ENCODE measurements at regions not wholly inside any gene's neighbourhood (a gene's known extent, or its start where the extent isn't known, plus 50 kb on each side); places are given as distances from the start of the nearest gene placed in this dataset.

DNA sequence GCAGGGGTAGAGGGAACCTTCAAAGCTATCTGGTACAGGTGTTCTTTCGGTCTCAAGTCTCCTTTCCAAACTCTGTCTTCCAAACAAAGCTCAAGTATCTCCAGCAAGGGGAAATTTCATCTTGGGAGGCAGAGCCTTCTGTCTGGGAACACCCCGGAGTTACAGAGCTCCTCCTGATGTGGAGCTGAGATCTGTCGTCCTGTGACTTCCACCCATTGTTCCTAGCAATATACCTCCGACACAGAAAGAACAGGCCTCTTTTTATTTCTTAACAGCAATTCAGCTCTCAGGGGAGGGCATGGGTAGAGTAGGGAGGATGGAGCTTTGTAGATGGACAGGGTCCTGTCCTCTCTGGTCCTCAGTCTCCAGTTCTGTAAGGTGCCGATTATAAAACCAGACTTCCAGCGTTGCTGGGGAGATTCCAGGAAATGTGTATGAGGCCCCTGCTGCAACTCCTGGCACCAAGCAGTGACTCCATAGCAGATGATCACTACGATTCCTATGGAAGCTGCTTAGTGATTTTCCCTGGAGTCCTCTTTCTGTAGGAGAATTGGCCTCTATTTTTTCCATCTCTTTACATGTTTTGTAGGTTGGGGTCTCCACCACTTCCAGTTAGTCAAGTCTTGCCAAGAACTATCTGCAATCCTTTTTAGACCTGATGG is 56.0 kb upstream of the ARGLU1 start:
- CTCF ChIA-PET (ENCODE audit: low intra/inter-chr PET ratio) = no interaction called here
- no peak for TF ChIP-seq SP1 (CRISPR knock-in tag; IDR thresholded peaks at IDR 0.05)
- no peak for TF ChIP-seq C11orf30 (IDR thresholded peaks at IDR 0.05; ENCODE audit: low read depth)
- TF ChIP-seq ASH1L (IDR thresholded peaks at IDR 0.05; ENCODE audit: borderline replicate concordance, low read depth, partially characterized antibody) = no peak
- TF ChIP-seq ZC3H11A (IDR thresholded peaks at IDR 0.05; ENCODE audit: low read depth, low read length) = no peak
- no peak for TF ChIP-seq AFF4 (CRISPR knock-in tag; IDR thresholded peaks at IDR 0.05)
- TF ChIP-seq, protein P1, sequence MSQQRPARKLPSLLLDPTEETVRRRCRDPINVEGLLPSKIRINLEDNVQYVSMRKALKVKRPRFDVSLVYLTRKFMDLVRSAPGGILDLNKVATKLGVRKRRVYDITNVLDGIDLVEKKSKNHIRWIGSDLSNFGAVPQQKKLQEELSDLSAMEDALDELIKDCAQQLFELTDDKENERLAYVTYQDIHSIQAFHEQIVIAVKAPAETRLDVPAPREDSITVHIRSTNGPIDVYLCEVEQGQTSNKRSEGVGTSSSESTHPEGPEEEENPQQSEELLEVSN (IDR thresholded peaks at IDR 0.05; ENCODE audit: borderline replicate concordance in 1 of 2, extremely low read depth in 1 of 2, insufficient read depth in 1 of 2, insufficient read length in 1 of 2, low read depth in 1 of 2, low read length in 1 of 2, poor library complexity in 1 of 2, severe bottlenecking in 1 of 2) = no peak
- TF ChIP-seq POLR2A (conservative IDR thresholded peaks at IDR 0.05) = no peak
- TF ChIP-seq ESRRB (CRISPR knock-in tag; IDR thresholded peaks at IDR 0.05; ENCODE audit: borderline replicate concordance) = no peak
- TF ChIP-seq, protein P2, sequence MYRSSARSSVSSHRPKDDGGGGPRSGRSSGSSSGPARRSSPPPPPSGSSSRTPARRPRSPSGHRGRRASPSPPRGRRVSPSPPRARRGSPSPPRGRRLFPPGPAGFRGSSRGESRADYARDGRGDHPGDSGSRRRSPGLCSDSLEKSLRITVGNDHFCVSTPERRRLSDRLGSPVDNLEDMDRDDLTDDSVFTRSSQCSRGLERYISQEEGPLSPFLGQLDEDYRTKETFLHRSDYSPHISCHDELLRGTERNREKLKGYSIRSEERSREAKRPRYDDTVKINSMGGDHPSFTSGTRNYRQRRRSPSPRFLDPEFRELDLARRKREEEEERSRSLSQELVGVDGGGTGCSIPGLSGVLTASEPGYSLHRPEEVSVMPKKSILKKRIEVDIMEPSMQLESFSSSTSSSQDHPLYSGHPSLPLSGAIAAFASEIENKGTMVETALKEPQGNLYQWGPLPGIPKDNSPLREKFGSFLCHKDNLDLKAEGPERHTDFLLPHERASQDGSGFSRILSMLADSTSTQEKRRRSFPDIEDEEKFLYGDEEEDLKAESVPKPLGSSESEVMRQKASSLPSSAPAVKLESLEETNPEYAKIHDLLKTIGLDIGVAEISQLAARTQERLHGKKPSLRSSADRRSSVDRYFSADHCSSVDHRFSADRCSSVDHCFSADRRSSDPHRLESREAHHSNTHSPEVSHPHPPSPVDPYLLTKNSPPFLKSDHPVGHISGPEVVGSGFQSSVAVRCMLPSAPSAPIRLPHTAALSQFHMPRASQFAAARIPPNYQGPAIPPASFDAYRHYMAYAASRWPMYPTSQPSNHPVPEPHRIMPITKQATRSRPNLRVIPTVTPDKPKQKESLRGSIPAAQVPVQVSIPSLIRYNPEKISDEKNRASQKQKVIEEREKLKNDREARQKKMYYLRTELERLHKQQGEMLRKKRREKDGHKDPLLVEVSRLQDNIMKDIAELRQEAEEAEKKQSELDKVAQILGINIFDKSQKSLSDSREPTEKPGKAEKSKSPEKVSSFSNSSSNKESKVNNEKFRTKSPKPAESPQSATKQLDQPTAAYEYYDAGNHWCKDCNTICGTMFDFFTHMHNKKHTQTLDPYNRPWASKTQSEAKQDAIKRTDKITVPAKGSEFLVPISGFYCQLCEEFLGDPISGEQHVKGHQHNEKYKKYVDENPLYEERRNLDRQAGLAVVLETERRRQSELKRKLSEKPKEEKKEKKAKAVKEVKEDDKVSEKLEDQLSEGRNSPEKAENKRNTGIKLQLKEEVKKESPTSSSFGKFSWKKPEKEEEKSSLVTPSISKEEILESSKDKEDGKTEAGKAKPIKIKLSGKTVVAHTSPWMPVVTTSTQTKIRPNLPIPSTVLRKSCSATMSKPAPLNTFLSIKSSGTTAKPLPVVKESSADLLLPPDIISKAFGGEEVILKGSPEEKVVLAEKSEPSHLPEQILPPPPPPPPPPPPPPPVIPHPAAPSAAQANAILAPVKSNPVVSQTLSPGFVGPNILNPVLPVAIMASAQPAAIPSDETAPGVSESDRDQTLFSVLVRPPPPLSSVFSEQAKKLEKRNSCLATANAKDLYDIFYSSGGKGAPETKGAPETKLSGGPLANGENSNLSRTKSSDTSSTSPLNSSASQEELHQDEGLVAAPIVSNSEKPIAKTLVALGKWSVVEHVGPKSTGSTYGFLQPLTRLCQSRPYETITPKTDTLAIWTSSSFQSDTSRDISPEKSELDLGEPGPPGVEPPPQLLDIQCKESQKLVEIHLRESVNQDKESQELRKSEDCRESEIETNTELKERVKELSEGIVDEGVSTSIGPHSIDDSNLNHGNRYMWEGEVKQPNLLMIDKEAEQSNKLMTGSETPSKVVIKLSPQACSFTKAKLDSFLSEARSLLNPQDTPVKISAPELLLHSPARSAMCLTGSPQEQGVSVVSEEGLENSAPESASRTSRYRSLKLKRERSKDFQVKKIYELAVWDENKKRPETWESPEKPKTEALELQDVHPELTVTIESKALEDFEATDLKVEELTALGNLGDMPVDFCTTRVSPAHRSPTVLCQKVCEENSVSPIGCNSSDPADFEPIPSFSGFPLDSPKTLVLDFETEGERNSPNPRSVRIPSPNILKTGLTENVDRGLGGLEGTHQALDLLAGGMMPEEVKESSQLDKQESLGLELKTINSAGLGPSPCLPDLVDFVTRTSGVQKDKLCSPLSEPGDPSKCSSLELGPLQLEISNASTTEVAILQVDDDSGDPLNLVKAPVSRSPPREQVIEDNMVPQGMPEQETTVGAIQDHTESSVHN (IDR thresholded peaks at IDR 0.05; ENCODE audit: borderline replicate concordance in 1 of 2, low read depth in 1 of 2) = no peak

More for the DNA sequence above, 56.0 kb upstream of the ARGLU1 start:
- FAIRE-seq (no peak), ATAC-seq (no peak), DNase-seq (ENCODE audit: extremely low read depth in 1 of 4, low spot score in 3 of 4) (no peak)
- Histone ChIP-seq H3K4me1 (replicated peaks in 1 of 2; ENCODE audit: control insufficient read depth in 2 of 2, insufficient read depth in 2 of 2, low read length in 2 of 2) (no peaks in the 10 kb centered on the region), H3K9ac (ENCODE audit: insufficient read depth in 1 of 2, low read depth in 2 of 2, low read length in 2 of 2) (no peak overlapping the region), H2AFZ (ENCODE audit: low read depth, low read length) (no peak overlapping the region), H3K9me3 (replicated peaks; ENCODE audit: control insufficient read depth, insufficient read depth, low read depth, low read length) (no peaks in the 10 kb centered on the region), H4K20me1 (replicated peaks; ENCODE audit: control insufficient read depth, insufficient read depth, low read length) (no peaks in the 10 kb centered on the region), H3K4me2 (ENCODE audit: insufficient read depth, low read length) (no peak overlapping the region), H3K36me3 (ENCODE audit: control insufficient read depth, insufficient read depth, low read length) (no peaks in the 10 kb centered on the region), H3K9me1 (ENCODE audit: control insufficient read depth, insufficient read depth, low read length) (no peaks in the 10 kb centered on the region), H3K27ac (ENCODE audit: extremely low read depth, low read depth, low read length) (no peak overlapping the region), H3K27me3 (ENCODE audit: control insufficient read depth in 2 of 2, insufficient read depth in 2 of 2, low read length in 2 of 2) (no peaks in the 10 kb centered on the region), H3K4me3 (no peak overlapping the region), H3K79me2 (ENCODE audit: control insufficient read depth, insufficient read depth, low read length) (no peaks in the 10 kb centered on the region)
- intact Hi-C loops (cut with micrococcal nuclease) (no loop called here), in situ Hi-C loops (cut with MboI) (no loop called here)
- POLR2A ChIA-PET = no interaction called here
- 4% methylated on average over 4 of the region's 7 CpGs for WGBS (ENCODE audit: insufficient coverage, low coverage, missing lambda C conversion rate)
- BruUV-seq (replicated peaks) = no TSS peak

Data from K562 (cell line).